SU-DHL-6 (cell line): ENCODE measurements at regions not wholly inside any gene's neighbourhood (a gene's known extent, or its start where the extent isn't known, plus 50 kb on each side); places are given as distances from the start of the nearest gene placed in this dataset.

Source experiments
- CTCF ChIP-seq: fragments of 200-600 bp; sonication (generic); IDR thresholded peaks from one replicate; pipeline ENCODE4 v1.5.1; 2017; ENCODE audit warnings: antibody characterized with exemption, mild to moderate bottlenecking, low read length, moderate library complexity; ENCODE audit not compliant: insufficient read depth, poor library complexity, severe bottlenecking
- EZH2phosphoT487 ChIP-seq: fragments of 200-600 bp; sonication (generic), shearing (Covaris generic); conservative IDR thresholded peaks from 2 replicates; pipeline ENCODE4 v1.6.1; 2018; ENCODE audit warnings: mild to moderate bottlenecking, antibody characterized with exemption, low read length, moderate library complexity, mixed read lengths

GRCh38 chr1:194598098-194598497 lies 1411.7 kb upstream of the B3GALT2 start:
- TF ChIP-seq CTCF (no peak), EZH2phosphoT487 (no peak)
